Stimulated activated naive CD8-positive, alpha-beta T cell treated with anti-CD3 and anti-CD28 coated beads, Interleukin-15, amount 100 ng/mL, for 72 hours (primary cell): ENCODE measurements at regions not wholly inside any gene's neighbourhood (a gene's known extent, or its start where the extent isn't known, plus 50 kb on each side); places are given as distances from the start of the nearest gene placed in this dataset.

ENCODE experiments used
- ATAC-seq: fragments of 150-1000 bp; cut with Tn5 transposase; 2 replicates; pipeline ENCODE4 v1.10.0; 2021; ENCODE audit warnings: mild to moderate bottlenecking, moderate library complexity
- DNase-seq, 2 donors: peaks; one replicate each; pipeline ENCODE4 v3.0.0; 2021 to 2022
- H3K27ac Mint-ChIP-seq, 2 donors: one replicate each; pipeline ENCODE4 v1.8.0; 2022; ENCODE audit warnings: mild to moderate bottlenecking in 2 of 2, mixed read lengths in 2 of 2, moderate library complexity in 2 of 2
- H3K27me3 Mint-ChIP-seq: one replicate; pipeline ENCODE4 v1.8.0; 2022; ENCODE audit warnings: mixed read lengths
- H3K4me1 Mint-ChIP-seq: one replicate; pipeline ENCODE4 v1.8.0; 2022; ENCODE audit warnings: mild to moderate bottlenecking, mixed read lengths
- H3K4me3 Mint-ChIP-seq, 2 donors: one replicate each; pipeline ENCODE4 v1.8.0; 2022; ENCODE audit warnings: mild to moderate bottlenecking in 2 of 2, mixed read lengths in 2 of 2, moderate library complexity in 1 of 2
- H3K9me3 Mint-ChIP-seq, 2 donors: one replicate each; pipeline ENCODE4 v1.8.0; 2022; ENCODE audit warnings: mixed read lengths in 2 of 2

- Mint-ChIP-seq H3K4me3 (no peak overlapping the region), H3K27ac (no peak overlapping the region), H3K4me1 (no peaks in the 10 kb centered on the region), H3K27me3 (peaks cover 27% of the 10 kb centered on the region), H3K9me3 (no peaks in the 10 kb centered on the region)
- DNase-seq (no peak), ATAC-seq (no peak)
Observed at GRCh38 chr15:91801836-91802534, 51.5 kb upstream of the SLCO3A1 start.

- no peaks in the 10 kb centered on the region for H3K4me1 Mint-ChIP-seq
- DNase-seq (no peak), ATAC-seq (no peak)
- H3K4me3 Mint-ChIP-seq, result no peak overlapping the region
- H3K27me3 Mint-ChIP-seq, result peaks cover 33% of the 10 kb centered on the region
- no peaks in the 10 kb centered on the region for H3K9me3 Mint-ChIP-seq
- no peak overlapping the region for H3K27ac Mint-ChIP-seq
Observed at GRCh38 chr15:91803260-91803659, 50.2 kb upstream of the SLCO3A1 start.
